Progenitor cell of endocrine pancreas (in vitro differentiated cells): ENCODE measurements at regions not wholly inside any gene's neighbourhood (a gene's known extent, or its start where the extent isn't known, plus 50 kb on each side); places are given as distances from the start of the nearest gene placed in this dataset.

Experiments used
- DNase-seq: peaks from one replicate; pipeline ENCODE4 v3.0.0; 2021; ENCODE audit warnings: low spot score; ENCODE audit not compliant: unreplicated experiment
- H3K27ac Mint-ChIP-seq: 2 replicates; pipeline ENCODE4 v1.8.0; 2021; ENCODE audit warnings: mild to moderate bottlenecking, moderate library complexity, mixed read lengths
- H3K27me3 Mint-ChIP-seq: 2 replicates; pipeline ENCODE4 v1.8.0; 2021; ENCODE audit warnings: mixed read lengths
- H3K36me3 Mint-ChIP-seq: 2 replicates; pipeline ENCODE4 v1.8.0; 2022; ENCODE audit warnings: mixed read lengths; ENCODE audit not compliant: insufficient read depth
- H3K4me1 Mint-ChIP-seq: 2 replicates; pipeline ENCODE4 v1.8.0; 2021; ENCODE audit warnings: low read depth, mixed read lengths
- H3K4me3 Mint-ChIP-seq: 2 replicates; pipeline ENCODE4 v1.8.0; 2021; ENCODE audit warnings: low read depth, mild to moderate bottlenecking, moderate library complexity, mixed read lengths
- H3K9me3 Mint-ChIP-seq: 2 replicates; pipeline ENCODE4 v1.8.0; 2021; ENCODE audit warnings: low read depth, mixed read lengths
- CTCF ChIP-seq: fragments of 200-600 bp; sonication (generic); IDR thresholded peaks from one replicate; pipeline ENCODE4 v1.5.0; 2021; ENCODE audit warnings: antibody characterized with exemption, mild to moderate bottlenecking; ENCODE audit not compliant: unreplicated experiment

- DNase-seq, result no peak
- Mint-ChIP-seq H3K4me1 (peaks cover 3% of the 10 kb centered on the region), H3K27ac (no peak overlapping the region), H3K4me3 (no peak overlapping the region), H3K27me3 (no peaks in the 10 kb centered on the region), H3K9me3 (no peaks in the 10 kb centered on the region), H3K36me3 (no peaks in the 10 kb centered on the region)
- TF ChIP-seq CTCF, result no peak
Observed at GRCh38 chr5:41637424-41637823, 127.0 kb upstream of the PLCXD3 start.

GRCh38 chr5:41636605-41637004 lies 126.2 kb upstream of the PLCXD3 start:
- Mint-ChIP-seq H3K27me3 (no peaks in the 10 kb centered on the region), H3K4me1 (peaks cover 3% of the 10 kb centered on the region), H3K9me3 (no peaks in the 10 kb centered on the region), H3K4me3 (no peak overlapping the region), H3K27ac (no peak overlapping the region), H3K36me3 (no peaks in the 10 kb centered on the region)
- peak; percentile 51 for TF ChIP-seq CTCF
- DNase-seq, result no peak

GRCh38 chr5:41629897-41630296 lies 119.5 kb upstream of the PLCXD3 start:
- H3K36me3 Mint-ChIP-seq, result no peaks in the 10 kb centered on the region
- H3K27ac Mint-ChIP-seq, result no peak overlapping the region
- TF ChIP-seq CTCF, result no peak
- H3K9me3 Mint-ChIP-seq, result no peaks in the 10 kb centered on the region
- no peak overlapping the region for H3K4me3 Mint-ChIP-seq
- DNase-seq, result no peak
- no peaks in the 10 kb centered on the region for H3K4me1 Mint-ChIP-seq
- H3K27me3 Mint-ChIP-seq, result no peaks in the 10 kb centered on the region

GRCh38 chr5:41625571-41625970 lies 115.2 kb upstream of the PLCXD3 start:
- H3K9me3 Mint-ChIP-seq, result no peaks in the 10 kb centered on the region
- no peaks in the 10 kb centered on the region for H3K36me3 Mint-ChIP-seq
- no peak overlapping the region for H3K27ac Mint-ChIP-seq
- no peak overlapping the region for H3K4me3 Mint-ChIP-seq
- no peak for TF ChIP-seq CTCF
- no peak for DNase-seq
- H3K4me1 Mint-ChIP-seq, result no peaks in the 10 kb centered on the region
- H3K27me3 Mint-ChIP-seq, result no peaks in the 10 kb centered on the region

GRCh38 chr5:41621420-41621819 lies 111.0 kb upstream of the PLCXD3 start:
- H3K36me3 Mint-ChIP-seq, result no peaks in the 10 kb centered on the region
- H3K27me3 Mint-ChIP-seq, result no peaks in the 10 kb centered on the region
- no peaks in the 10 kb centered on the region for H3K9me3 Mint-ChIP-seq
- TF ChIP-seq CTCF, result no peak
- H3K27ac Mint-ChIP-seq, result no peak overlapping the region
- H3K4me3 Mint-ChIP-seq, result no peak overlapping the region
- H3K4me1 Mint-ChIP-seq, result no peaks in the 10 kb centered on the region
- DNase-seq, result no peak
